GM12878 (cell line): ENCODE measurements at regions not wholly inside any gene's neighbourhood (a gene's known extent, or its start where the extent isn't known, plus 50 kb on each side); places are given as distances from the start of the nearest gene placed in this dataset.
"Not testable (repeated sequence)": the region's sequence is repeated elsewhere in the genome, so short reads cannot be mapped to it uniquely, and the experiment has no call there.

Experiments
- ATAC-seq: fragments of 200-7000 bp; cut with Tn5 transposase; 3 replicates; pipeline ENCODE4 v1.9.1; 2020; ENCODE audit warnings: mild to moderate bottlenecking, moderate library complexity
- BruUV-seq: library from RNA; stranded (reverse); fragments of 400-500 nt; replicated peaks from 2 replicates; lab custom pipeline; 2021; lab: Mats Ljungman, UMichigan
- CTCF ChIA-PET: fragments of 300-600 bp; sonication (Branson Sonifier 250); formaldehyde crosslinking; extraction: SDS; loops from one replicate; lab custom pipeline; 2021; ENCODE audit warnings: inconsistent platforms; lab: Yijun Ruan, JAX
- POLR2A ChIA-PET: fragments of 350-600 bp; formaldehyde crosslinking; extraction: SDS; loops from one replicate; lab custom pipeline; 2021; ENCODE audit warnings: inconsistent platforms; lab: Charles Lee
- RAD21 ChIA-PET: fragments of 300-600 bp; sonication (Branson Sonifier 250); formaldehyde crosslinking; loops from one replicate; lab custom pipeline; 2023; ENCODE audit warnings: antibody characterized with exemption; ENCODE audit not compliant: unreplicated experiment; lab: Charles Lee
- SMC1A ChIA-PET: fragments of 300-600 bp; sonication (Branson Sonifier 250); formaldehyde crosslinking; loops from one replicate; lab custom pipeline; 2023; ENCODE audit not compliant: unreplicated experiment, uncharacterized antibody; lab: Charles Lee
- DNase-seq: peaks from one replicate; pipeline ENCODE4 v3.0.0-alpha.2; 2011; ENCODE audit warnings: low read depth, low spot score
- FAIRE-seq: peaks from 3 replicates; lab custom pipeline; 2011; peaks lifted over from hg19 to GRCh38; lab: Jason Lieb, UNC
- H2AFZ ChIP-seq: 2 replicates; pipeline ENCODE4 v1.6.0; 2011; ENCODE audit warnings: low read depth, low read length, control low read depth; ENCODE audit not compliant: control insufficient read depth
- H3K27ac ChIP-seq: 2 replicates; pipeline ENCODE4 v1.5.1; 2011; ENCODE audit warnings: control low read depth; ENCODE audit not compliant: control insufficient read depth, insufficient read depth
- H3K27me3 ChIP-seq, 2 experiments: replicated peaks in 1 of 2; 2 replicates each; pipeline versions ENCODE4 v1.6.0 to v1.6.1; 2011; ENCODE audit warnings: low read length in 1 of 2; ENCODE audit not compliant: control insufficient read depth in 2 of 2, insufficient read depth in 2 of 2
- H3K36me3 ChIP-seq, 2 experiments: 2 replicates each; pipeline ENCODE4 v1.5.1; 2011; ENCODE audit warnings: low read length in 1 of 2; ENCODE audit not compliant: control insufficient read depth in 2 of 2, insufficient read depth in 2 of 2
- H3K4me1 ChIP-seq: 2 replicates; pipeline ENCODE4 v1.6.1; 2011; ENCODE audit warnings: mild to moderate bottlenecking, low read length, moderate library complexity, mixed read lengths; ENCODE audit not compliant: control insufficient read depth, insufficient read depth
- H3K4me2 ChIP-seq: 2 replicates; pipeline ENCODE4 v1.6.0; 2011; ENCODE audit warnings: control low read depth; ENCODE audit not compliant: control insufficient read depth, insufficient read depth
- H3K4me3 ChIP-seq: fragments of 200-600 bp; sonication (generic); 2 replicates; pipeline ENCODE4 v1.5.1; 2016
- H3K79me2 ChIP-seq: 2 replicates; pipeline ENCODE4 v1.6.0; 2011; ENCODE audit warnings: low read length; ENCODE audit not compliant: control insufficient read depth, insufficient read depth
- H3K9ac ChIP-seq: 2 replicates; pipeline ENCODE4 v1.8.0; 2011; ENCODE audit warnings: low read length, control low read depth, mixed read lengths; ENCODE audit not compliant: control insufficient read depth, insufficient read depth
- H3K9me3 ChIP-seq: replicated peaks from 3 replicates; pipeline ENCODE4 v1.5.1; 2011; ENCODE audit warnings: mild to moderate bottlenecking, low read length; ENCODE audit not compliant: control insufficient read depth, insufficient read depth
- H4K20me1 ChIP-seq: 2 replicates; pipeline ENCODE4 v1.6.0; 2011; ENCODE audit not compliant: control insufficient read depth, insufficient read depth
- WGBS: methylation state at CpG from one replicate; pipeline ENCODE4 v1.1.6; 2016; ENCODE audit warnings: low lambda C conversion rate; ENCODE audit not compliant: insufficient replicate concordance, insufficient coverage; ENCODE audit errors: missing lambda C conversion rate; 5-methylcytosine and 5-hydroxymethylcytosine counted together
- in situ Hi-C: fragments of 300-500 bp; cut with MboI; formaldehyde crosslinking; loops from 9 replicates; pipeline ENCODE4 v1.14.3; 2018; ENCODE audit warnings: mixed read lengths
- intact Hi-C: fragments of 100-400 bp; cut with micrococcal nuclease; formaldehyde crosslinking; loops from one replicate; pipeline ENCODE4 v1.14.2; 2022; ENCODE audit not compliant: unreplicated experiment

DNA sequence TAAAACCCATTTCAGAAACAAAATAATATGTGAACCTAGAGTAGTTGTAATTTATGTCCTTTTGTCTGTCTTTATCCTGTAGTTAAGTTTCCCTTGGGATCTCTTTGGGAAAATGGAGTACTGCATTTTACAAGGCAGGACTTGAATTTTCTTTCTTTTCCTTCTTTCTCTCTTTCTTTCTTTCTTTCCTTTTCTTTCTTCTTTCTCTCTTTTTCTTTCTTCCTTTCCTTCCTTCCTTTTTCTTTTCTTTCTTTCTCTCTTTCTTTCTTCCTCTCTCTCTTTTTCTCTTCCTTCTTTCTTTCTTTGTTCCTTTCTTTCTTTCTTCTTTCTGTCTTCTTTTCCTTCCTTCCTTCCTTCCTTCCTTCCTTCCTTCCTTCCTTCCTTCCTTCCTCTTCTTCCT lies 126.6 kb upstream of the NOTCH2NLA start:
- H3K36me3 ChIP-seq, H3K79me2 ChIP-seq, in situ Hi-C loops, H3K27ac ChIP-seq, H4K20me1 ChIP-seq, FAIRE-seq, H3K4me2 ChIP-seq, DNase-seq, H3K4me3 ChIP-seq, BruUV-seq, CTCF ChIA-PET, RAD21 ChIA-PET, H2AFZ ChIP-seq, H3K4me1 ChIP-seq, H3K27me3 ChIP-seq, SMC1A ChIA-PET, H3K9me3 ChIP-seq, intact Hi-C loops, POLR2A ChIA-PET, ATAC-seq, H3K9ac ChIP-seq: not testable (repeated sequence)

GRCh38 chr1:146326863-146327262 lies 98.0 kb upstream of the NOTCH2NLA start:
- CTCF ChIA-PET, H3K9ac ChIP-seq, DNase-seq, FAIRE-seq, in situ Hi-C loops, POLR2A ChIA-PET, H3K27me3 ChIP-seq, RAD21 ChIA-PET, H3K4me3 ChIP-seq, H2AFZ ChIP-seq, H3K9me3 ChIP-seq, H3K79me2 ChIP-seq, H3K4me1 ChIP-seq, H3K27ac ChIP-seq, intact Hi-C loops, ATAC-seq, H3K4me2 ChIP-seq, H4K20me1 ChIP-seq, BruUV-seq, SMC1A ChIA-PET, H3K36me3 ChIP-seq: not testable (repeated sequence)
- no CpG with 5 or more reads among the region's 1 CpG for WGBS

DNA sequence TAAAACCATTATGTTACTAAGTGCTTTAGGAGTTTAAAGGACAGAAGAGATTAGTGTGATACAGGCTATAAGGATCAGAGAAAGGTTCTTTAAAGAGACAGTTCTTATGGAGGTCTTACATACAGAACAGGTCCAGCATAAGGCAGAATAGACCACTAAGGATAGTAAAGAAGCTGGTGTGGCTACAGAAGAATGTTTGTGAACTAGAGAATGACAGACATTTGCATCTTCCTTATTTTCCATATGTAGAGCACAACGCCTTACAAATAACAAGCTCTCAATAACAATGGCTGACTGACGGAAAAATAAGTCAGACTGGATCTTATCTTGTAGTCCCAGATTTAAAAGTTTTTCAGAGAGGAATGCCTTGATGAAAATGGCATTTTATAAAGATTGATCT lies 95.6 kb upstream of the NOTCH2NLA start:
- H3K4me2 ChIP-seq, CTCF ChIA-PET, FAIRE-seq, H3K9me3 ChIP-seq, DNase-seq, POLR2A ChIA-PET, H4K20me1 ChIP-seq, intact Hi-C loops, H3K27ac ChIP-seq, BruUV-seq, RAD21 ChIA-PET, H3K36me3 ChIP-seq, H3K79me2 ChIP-seq, H2AFZ ChIP-seq, H3K27me3 ChIP-seq, in situ Hi-C loops, H3K4me3 ChIP-seq, H3K9ac ChIP-seq, SMC1A ChIA-PET, ATAC-seq, H3K4me1 ChIP-seq: not testable (repeated sequence)
- 83% methylated on average over 1 of the region's 2 CpGs for WGBS

DNA sequence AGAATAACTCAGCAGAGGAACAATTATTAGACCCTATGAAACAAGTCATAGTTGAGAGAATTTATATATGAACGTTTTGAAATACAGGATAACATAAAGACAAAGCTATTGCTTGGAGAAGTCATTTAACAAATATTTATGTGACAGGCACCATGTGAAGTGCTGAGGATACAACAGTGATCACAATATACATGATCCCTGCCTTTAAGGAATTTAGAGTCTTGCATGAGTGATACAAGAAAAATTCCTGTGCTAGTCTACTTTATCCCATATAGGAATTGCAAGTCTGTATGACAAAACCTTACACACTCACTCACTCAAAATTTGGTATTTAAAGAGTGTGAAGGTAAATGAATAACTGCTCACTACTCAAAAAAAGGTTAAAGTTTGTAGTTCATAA lies 94.5 kb upstream of the NOTCH2NLA start:
- H3K4me3 ChIP-seq, H3K9me3 ChIP-seq, H3K79me2 ChIP-seq, in situ Hi-C loops, H3K9ac ChIP-seq, RAD21 ChIA-PET, BruUV-seq, CTCF ChIA-PET, H3K4me1 ChIP-seq, POLR2A ChIA-PET, H3K36me3 ChIP-seq, H4K20me1 ChIP-seq, DNase-seq, H3K27ac ChIP-seq, ATAC-seq, intact Hi-C loops, FAIRE-seq, H3K4me2 ChIP-seq, H3K27me3 ChIP-seq, SMC1A ChIA-PET, H2AFZ ChIP-seq: not testable (repeated sequence)
- WGBS = no CpG with 5 or more reads among the region's 1 CpG
